CD4-positive, alpha-beta T cell (primary cell): ENCODE measurements at regions not wholly inside any gene's neighbourhood (a gene's known extent, or its start where the extent isn't known, plus 50 kb on each side); places are given as distances from the start of the nearest gene placed in this dataset.

Experiments used
- ATAC-seq: fragments of 200-7000 bp; cut with Tn5 transposase; one replicate; pipeline ENCODE4 v1.10.0; 2022; ENCODE audit warnings: mild to moderate bottlenecking; ENCODE audit not compliant: poor library complexity
- CTCF ChIA-PET: fragments of 350-600 bp; sonication (Branson Sonifier 250); formaldehyde crosslinking; loops from one replicate; lab custom pipeline; 2021; ENCODE audit warnings: antibody characterized with exemption, inconsistent platforms; lab: Charles Lee
- POLR2A ChIA-PET: fragments of 350-600 bp; sonication (Branson Sonifier 250); formaldehyde crosslinking; loops from one replicate; lab custom pipeline; 2021; ENCODE audit warnings: antibody characterized with exemption, inconsistent platforms; lab: Charles Lee
- DNase-seq, 14 experiments: peaks; one replicate each; pipeline ENCODE4 v3.0.0-alpha.2; 2013 to 2020; ENCODE audit warnings: mixed read lengths in 2 of 14
- H3K27ac ChIP-seq, 2 donors: one replicate each; pipeline versions ENCODE4 v1.5.1 to v1.7.0; 2013; ENCODE audit warnings: low read length in 2 of 2, low read depth in 1 of 2, mild to moderate bottlenecking in 1 of 2
- H3K27me3 ChIP-seq, 2 experiments: 1 replicate in 1 of 2; 2 replicates in 1 of 2; pipeline versions ENCODE4 v1.6.1 to v1.7.0; 2013; ENCODE audit warnings: low read length in 2 of 2, control low read depth in 1 of 2, mild to moderate bottlenecking in 1 of 2, moderate library complexity in 1 of 2; ENCODE audit not compliant: insufficient read depth in 2 of 2, control insufficient read depth in 1 of 2
- H3K36me3 ChIP-seq: one replicate; pipeline ENCODE4 v1.6.1; 2013; ENCODE audit warnings: low read length, control low read depth; ENCODE audit not compliant: insufficient read depth
- H3K4me1 ChIP-seq: one replicate; pipeline ENCODE4 v1.6.1; 2013; ENCODE audit warnings: low read length, control low read depth; ENCODE audit not compliant: insufficient read depth
- H3K4me3 ChIP-seq: one replicate; pipeline ENCODE4 v1.5.1; 2013; ENCODE audit warnings: mild to moderate bottlenecking, low read length, moderate library complexity
- H3K9me3 ChIP-seq, 2 experiments: 1 replicate in 1 of 2; 2 replicates in 1 of 2; pipeline versions ENCODE4 v1.6.1 to v1.7.0; 2013; ENCODE audit warnings: low read length in 2 of 2, mild to moderate bottlenecking in 2 of 2, control low read depth in 1 of 2, moderate library complexity in 1 of 2; ENCODE audit not compliant: control insufficient read depth in 1 of 2, insufficient read depth in 1 of 2
- H3K27ac Mint-ChIP-seq: one replicate; pipeline ENCODE4 v1.8.0; 2020; ENCODE audit warnings: mixed read lengths
- H3K27me3 Mint-ChIP-seq: one replicate; pipeline ENCODE4 v1.8.0; 2021; ENCODE audit warnings: mixed read lengths
- H3K36me3 Mint-ChIP-seq: one replicate; pipeline ENCODE4 v1.8.0; 2021; ENCODE audit warnings: low read depth, mixed read lengths
- H3K4me1 Mint-ChIP-seq: one replicate; pipeline ENCODE4 v1.8.0; 2021; ENCODE audit warnings: low read depth, mixed read lengths
- H3K4me3 Mint-ChIP-seq: one replicate; pipeline ENCODE4 v1.8.0; 2020; ENCODE audit warnings: mild to moderate bottlenecking, mixed read lengths
- H3K9me3 Mint-ChIP-seq: one replicate; pipeline ENCODE4 v1.8.0; 2020; ENCODE audit warnings: mixed read lengths
- intact Hi-C, 2 experiments: fragments of 100-400 bp; cut with DNase I in 1 of 2; cut with micrococcal nuclease in 1 of 2; formaldehyde crosslinking; loops; one replicate each; pipeline versions ENCODE4 v1.15.1 to v1.9.0; 2023 to 2025; cut with DNase I, micrococcal nuclease
- TF ChIP-seq, protein P1 (sequence below): fragments of 200-600 bp; IDR thresholded peaks from one replicate; pipeline ENCODE4 v1.8.0; 2022; ENCODE audit warnings: antibody characterized with exemption, mild to moderate bottlenecking

- H3K4me3 Mint-ChIP-seq: no peak overlapping the region
- DNase-seq (no peak), ATAC-seq (no peak)
- intact Hi-C loops: no loop called here
- H3K27ac Mint-ChIP-seq: no peak overlapping the region
- Histone ChIP-seq H3K4me3 (no peak overlapping the region), H3K36me3 (no peaks in the 10 kb centered on the region), H3K9me3 (no peaks in the 10 kb centered on the region), H3K27me3 (peaks cover 7 to 9% of the 10 kb centered on the region in 2 experiments), H3K4me1 (no peaks in the 10 kb centered on the region), H3K27ac (no peak overlapping the region)
- no peaks in the 10 kb centered on the region for H3K9me3 Mint-ChIP-seq
- no peaks in the 10 kb centered on the region for H3K4me1 Mint-ChIP-seq
- TF ChIP-seq, protein P1, sequence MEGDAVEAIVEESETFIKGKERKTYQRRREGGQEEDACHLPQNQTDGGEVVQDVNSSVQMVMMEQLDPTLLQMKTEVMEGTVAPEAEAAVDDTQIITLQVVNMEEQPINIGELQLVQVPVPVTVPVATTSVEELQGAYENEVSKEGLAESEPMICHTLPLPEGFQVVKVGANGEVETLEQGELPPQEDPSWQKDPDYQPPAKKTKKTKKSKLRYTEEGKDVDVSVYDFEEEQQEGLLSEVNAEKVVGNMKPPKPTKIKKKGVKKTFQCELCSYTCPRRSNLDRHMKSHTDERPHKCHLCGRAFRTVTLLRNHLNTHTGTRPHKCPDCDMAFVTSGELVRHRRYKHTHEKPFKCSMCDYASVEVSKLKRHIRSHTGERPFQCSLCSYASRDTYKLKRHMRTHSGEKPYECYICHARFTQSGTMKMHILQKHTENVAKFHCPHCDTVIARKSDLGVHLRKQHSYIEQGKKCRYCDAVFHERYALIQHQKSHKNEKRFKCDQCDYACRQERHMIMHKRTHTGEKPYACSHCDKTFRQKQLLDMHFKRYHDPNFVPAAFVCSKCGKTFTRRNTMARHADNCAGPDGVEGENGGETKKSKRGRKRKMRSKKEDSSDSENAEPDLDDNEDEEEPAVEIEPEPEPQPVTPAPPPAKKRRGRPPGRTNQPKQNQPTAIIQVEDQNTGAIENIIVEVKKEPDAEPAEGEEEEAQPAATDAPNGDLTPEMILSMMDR: no peak
- H3K27me3 Mint-ChIP-seq: peaks cover 26% of the 10 kb centered on the region
- no peaks in the 10 kb centered on the region for H3K36me3 Mint-ChIP-seq
- POLR2A ChIA-PET: no interaction called here
- CTCF ChIA-PET: no interaction called here
Observed at GRCh38 chr10:4775808-4776207, 50.2 kb upstream of the AKR1E2 start.

- CTCF ChIA-PET: no interaction called here
- Histone ChIP-seq H3K4me1 (no peaks in the 10 kb centered on the region), H3K27ac (no peak overlapping the region), H3K27me3 (peaks cover 7 to 11% of the 10 kb centered on the region in 2 experiments), H3K9me3 (no peaks in the 10 kb centered on the region), H3K36me3 (no peaks in the 10 kb centered on the region), H3K4me3 (no peak overlapping the region)
- no peak for DNase-seq
- H3K4me3 Mint-ChIP-seq: no peak overlapping the region
- no peak for ATAC-seq
- intact Hi-C loops: no loop called here
- H3K36me3 Mint-ChIP-seq: no peaks in the 10 kb centered on the region
- POLR2A ChIA-PET: no interaction called here
- H3K27me3 Mint-ChIP-seq: peaks cover 28% of the 10 kb centered on the region
- H3K9me3 Mint-ChIP-seq: no peaks in the 10 kb centered on the region
- TF ChIP-seq, protein P1: no peak
- no peak overlapping the region for H3K27ac Mint-ChIP-seq
- H3K4me1 Mint-ChIP-seq: no peaks in the 10 kb centered on the region
Observed at GRCh38 chr10:4772202-4772570, 53.8 kb upstream of the AKR1E2 start.

DNA sequence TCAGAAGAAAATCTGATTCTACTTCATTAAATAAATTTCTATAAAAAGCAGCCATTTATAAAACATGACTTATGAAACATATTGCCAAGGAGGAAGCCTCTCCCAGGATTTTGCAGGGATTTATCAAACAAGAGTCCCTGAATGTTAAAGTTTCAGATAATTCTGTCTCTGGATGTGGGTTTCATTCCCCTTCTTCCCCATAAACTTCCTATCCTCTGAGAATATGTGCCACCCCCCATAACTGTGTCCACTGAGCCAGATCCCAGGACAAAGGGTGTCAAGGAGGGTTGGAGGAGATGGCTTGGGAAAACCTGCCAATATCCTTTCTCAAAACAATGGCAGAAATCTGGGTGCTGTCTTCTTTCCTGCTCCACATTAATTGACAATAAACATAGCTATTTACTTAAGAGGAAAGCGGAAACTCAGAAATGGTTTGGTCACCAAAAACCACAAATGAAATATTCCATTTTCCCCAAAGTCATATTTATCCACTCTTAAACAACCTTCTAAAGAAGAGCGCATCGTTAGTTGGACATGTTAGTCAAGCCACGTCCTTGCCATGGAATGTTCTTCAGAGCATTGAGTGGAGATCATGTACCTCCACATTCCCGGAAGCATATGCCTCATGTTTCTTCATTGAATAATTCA is 54.3 kb upstream of the AKR1E2 start:
- ChIA-PET CTCF (no interaction called here), POLR2A (no interaction called here)
- Histone ChIP-seq H3K9me3 (no peaks in the 10 kb centered on the region), H3K4me1 (no peaks in the 10 kb centered on the region), H3K27ac (no peak overlapping the region), H3K36me3 (no peaks in the 10 kb centered on the region), H3K27me3 (peaks cover 7 to 11% of the 10 kb centered on the region in 2 experiments), H3K4me3 (no peak overlapping the region)
- Mint-ChIP-seq H3K4me1 (no peaks in the 10 kb centered on the region), H3K9me3 (no peaks in the 10 kb centered on the region), H3K27me3 (peaks cover 28% of the 10 kb centered on the region), H3K27ac (no peak overlapping the region), H3K4me3 (no peak overlapping the region), H3K36me3 (no peaks in the 10 kb centered on the region)
- DNase-seq (no peak), ATAC-seq (no peak)
- intact Hi-C loops: no loop called here
- TF ChIP-seq, protein P1: no peak
